Stimulated activated CD4-positive, alpha-beta T cell treated with anti-CD3 and anti-CD28 coated beads, Interleukin-1b, Interleukin-23, amount 100 ng/mL, for 48 hours (primary cell): ENCODE measurements at regions not wholly inside any gene's neighbourhood (a gene's known extent, or its start where the extent isn't known, plus 50 kb on each side); places are given as distances from the start of the nearest gene placed in this dataset.
"Not testable (repeated sequence)": the region's sequence is repeated elsewhere in the genome, so short reads cannot be mapped to it uniquely, and the experiment has no call there.

Experiments
- DNase-seq: peaks from one replicate; pipeline ENCODE4 v3.0.0-alpha.2; 2020

DNA sequence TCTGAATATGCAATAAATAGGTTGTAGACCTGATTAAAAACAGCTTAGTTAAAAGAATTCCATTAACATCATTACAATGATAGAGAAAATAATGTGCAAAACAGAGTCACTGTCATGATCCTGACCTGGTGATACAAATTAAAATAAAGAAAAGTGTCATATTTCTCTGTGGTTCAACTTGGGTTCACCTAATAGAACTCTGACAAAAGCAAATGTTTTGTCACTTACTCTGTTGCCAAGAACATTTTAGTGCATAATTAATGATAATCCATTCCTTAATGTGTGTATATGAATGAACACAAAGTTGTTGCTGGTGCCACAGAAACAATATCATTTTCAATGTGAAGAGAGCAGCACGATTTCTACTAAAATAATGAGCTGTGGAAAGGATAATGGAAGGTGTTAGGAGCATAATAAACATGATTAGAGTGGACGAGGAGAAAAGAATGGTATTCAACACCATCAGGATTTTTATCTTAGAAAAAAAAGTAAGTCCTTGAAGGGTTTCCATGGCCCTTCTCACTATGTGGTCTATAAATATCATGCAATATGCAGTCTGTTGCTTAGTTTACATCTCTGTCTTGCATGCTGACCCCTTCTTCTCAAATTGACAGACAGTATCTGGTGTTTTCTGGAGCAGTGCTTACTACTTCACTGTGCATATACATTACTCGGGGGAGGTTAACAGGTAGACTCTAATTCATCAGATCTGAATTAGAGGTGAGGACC lies 656.6 kb upstream of the MMS22L start:
- no peak for DNase-seq

DNA sequence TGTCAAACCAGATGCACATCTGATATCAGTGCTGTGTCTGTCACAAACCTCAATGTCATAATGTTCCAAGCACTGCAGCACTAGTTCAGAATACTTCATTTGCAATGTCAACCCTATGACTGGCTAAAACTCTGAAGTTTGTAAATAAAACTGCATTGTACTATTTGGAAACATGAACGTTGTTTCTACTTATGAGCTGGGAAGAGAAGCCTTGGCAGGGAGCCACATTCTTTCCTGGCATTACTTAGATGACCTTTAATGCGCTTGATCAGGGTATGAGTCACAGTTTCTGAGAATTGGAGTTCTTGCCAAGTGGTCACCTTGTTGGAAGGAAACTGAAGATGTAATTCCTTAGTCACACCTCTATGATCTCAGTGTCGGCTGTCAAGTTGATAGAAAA lies 664.8 kb upstream of the MMS22L start:
- no peak for DNase-seq

DNA sequence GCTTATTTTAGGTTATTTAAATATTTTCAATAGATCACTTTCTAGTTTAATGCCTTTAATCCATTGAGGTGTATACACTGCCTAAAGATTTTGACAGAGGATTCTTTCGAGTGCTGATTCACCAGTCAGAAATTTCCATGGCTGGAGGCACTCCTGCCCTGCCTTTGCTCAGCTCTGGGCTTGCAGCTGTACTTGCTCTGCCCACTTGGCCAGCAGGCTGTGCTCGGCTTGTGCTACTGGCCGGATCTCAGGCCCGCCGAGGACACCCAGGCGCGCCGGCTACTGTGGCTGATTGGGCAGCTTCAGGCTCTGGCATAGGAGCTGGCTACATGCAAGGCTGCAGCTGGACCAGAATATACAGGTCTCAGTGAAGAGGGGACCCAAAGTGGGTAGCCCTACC lies 675.1 kb upstream of the MMS22L start:
- no peak for DNase-seq

- DNase-seq, result no peak
These were observed 680.2 kb upstream of the MMS22L start for GRCh38 chr6:97963193-97963592.

- no peak for DNase-seq
These were observed 686.0 kb upstream of the MMS22L start for GRCh38 chr6:97969065-97969464.

GRCh38 chr6:97977084-97977483 lies 694.1 kb upstream of the MMS22L start:
- no peak for DNase-seq

DNA sequence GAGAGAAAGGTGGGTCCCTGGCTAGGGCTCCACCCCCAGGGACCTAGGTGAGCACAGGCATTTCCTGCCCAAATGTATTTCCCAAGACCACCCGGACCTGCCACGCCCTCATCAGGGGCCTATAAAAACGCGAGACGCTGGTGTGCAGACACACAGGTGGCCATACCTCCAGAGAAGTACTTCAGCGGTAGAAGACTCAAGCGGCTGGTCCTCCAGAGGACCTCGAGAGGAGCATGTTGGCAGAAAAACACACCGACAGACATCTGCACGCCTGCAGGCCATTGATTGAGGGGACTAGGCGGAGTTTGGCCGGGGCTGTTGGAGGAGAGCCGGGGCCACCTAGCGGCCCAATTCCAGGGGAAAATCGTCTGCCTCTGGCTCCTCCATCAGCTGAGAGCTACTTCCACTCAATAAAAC lies 695.8 kb upstream of the MMS22L start:
- DNase-seq, result no peak

DNA sequence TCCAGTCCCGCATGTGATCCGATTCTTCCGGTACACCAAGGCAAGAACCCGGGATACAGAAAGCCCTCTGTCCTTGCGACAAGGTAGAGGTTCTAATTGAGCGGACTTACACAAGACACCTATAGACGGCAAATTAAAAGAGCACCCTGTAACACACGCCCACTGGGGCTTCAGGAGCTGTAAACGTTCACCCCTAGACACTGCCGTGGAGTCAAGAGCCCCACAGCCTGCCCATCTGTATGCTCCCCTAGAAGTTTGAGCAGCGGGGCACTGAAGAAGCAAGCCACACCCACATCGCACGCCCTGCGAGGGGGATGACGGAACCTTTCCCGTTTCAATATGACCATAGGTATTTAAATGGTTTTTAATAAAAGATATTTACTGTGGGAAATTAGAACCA lies 696.3 kb upstream of the MMS22L start:
- DNase-seq, result not testable (repeated sequence)

- no peak for DNase-seq
These were observed 706.4 kb upstream of the MMS22L start for GRCh38 chr6:97989451-97989850.

DNA sequence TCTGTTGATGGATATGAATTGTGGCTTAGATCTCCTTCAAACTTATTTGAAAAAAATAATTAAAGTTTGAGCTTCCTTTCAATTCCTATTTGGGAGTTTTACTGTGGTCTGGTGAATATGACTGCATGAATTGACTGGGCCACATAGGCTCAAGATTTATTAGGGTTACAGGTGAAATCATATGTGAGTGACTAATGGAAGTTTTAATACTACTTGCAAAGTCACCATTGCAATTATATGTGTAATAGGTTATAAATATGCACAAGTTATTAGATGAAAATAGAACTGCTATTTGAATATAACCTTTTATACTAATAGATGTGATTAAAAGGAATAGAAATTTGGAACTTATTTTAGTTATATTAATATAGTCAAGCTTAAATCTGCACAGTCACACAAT lies 712.1 kb upstream of the MMS22L start:
- no peak for DNase-seq

- no peak for DNase-seq
These were observed 719.7 kb upstream of the MMS22L start for GRCh38 chr6:98002678-98003077.

DNA sequence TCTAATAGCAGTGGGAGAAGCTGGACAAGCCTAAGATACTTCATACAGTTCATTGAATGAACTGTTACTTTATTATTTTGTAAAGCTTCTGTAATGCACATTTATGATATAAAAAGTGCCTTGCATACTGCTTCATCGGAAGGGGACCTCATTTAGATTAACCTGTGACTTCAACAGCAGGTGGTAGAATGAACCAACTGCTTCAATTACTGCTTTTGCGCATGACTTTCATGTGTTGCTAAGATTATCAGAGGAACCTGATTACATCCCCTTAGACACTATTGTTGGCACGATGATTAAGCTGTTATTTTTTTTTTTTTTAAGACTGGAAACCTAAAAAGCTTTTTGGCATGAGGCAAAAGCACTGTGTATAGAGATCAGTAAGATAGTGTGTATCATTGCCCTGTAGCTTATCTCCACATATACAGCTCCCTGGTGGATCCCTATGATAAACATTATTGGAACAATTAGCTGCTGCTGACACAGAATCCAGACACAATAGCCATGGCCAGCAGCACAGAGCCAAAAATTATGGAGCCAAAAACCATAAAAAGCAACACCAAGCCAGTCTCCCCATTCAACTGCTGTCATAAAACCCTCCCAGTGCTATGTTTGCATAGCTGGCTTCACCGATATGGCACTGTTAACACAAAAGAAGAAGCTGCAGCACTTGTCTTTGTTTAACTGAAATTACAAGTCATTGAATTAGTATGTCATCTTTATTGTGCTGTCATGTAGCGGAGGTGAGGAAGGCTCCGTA lies 731.6 kb upstream of the MMS22L start:
- no peak for DNase-seq

DNA sequence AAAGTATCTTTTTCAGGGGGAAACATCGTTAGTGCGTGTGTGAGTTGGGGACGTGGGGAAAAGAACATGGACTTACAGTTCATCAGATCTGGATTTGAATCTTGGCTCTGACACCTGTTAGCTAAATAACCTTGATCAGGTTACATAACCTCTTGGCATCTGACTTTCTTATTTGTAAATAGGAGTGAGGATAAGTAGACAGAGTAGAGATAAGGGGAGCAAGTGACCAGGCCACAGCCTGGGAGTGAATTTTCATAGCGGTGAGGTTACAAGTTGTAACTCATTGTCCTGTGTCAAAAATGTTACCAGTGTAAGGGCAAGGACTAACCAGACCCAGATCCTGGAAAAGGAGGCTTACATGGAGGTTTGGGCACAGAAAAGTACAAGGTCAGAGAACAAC lies 733.5 kb upstream of the MMS22L start:
- DNase-seq, result no peak

DNA sequence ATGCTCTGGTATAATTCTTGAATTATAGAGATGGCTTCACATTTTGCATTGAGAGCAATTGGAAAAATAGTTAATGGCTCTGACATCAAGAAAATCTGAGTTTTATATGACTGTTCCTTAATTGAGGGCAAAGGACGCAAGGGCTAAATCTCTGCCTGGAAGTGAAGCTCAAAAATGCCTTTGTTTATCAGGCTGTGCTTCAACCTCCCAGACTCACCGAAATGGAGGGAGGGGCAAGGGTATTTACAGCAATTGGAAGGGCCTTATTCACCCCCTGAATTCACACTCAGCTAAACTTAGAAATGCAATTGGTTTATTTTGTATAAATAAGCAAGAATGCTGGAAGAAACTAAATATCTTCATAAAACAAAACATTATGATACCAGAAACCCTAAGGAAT lies 737.2 kb upstream of the MMS22L start:
- no peak for DNase-seq

DNA sequence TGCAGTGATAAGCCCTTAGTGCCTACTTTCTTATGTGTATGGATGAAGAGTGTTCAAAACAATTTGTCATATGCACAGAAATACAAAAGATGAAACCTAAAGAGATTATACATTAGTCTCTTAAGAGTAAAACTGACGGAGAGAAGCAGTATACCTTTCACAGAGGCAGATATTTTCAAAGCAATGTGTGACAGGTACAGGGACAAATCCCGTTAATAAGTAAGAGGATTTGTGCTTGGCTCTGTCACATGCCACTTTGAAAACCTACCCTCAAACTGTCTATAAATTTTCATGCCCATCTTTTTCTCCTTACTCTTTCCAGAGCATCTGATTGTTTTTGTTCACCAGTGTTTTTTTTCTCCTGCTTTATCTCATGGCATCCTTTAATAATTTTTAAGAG lies 741.3 kb upstream of the MMS22L start:
- no peak for DNase-seq

- DNase-seq, result no peak
These were observed 744.9 kb upstream of the MMS22L start for GRCh38 chr6:98027898-98028297.

DNA sequence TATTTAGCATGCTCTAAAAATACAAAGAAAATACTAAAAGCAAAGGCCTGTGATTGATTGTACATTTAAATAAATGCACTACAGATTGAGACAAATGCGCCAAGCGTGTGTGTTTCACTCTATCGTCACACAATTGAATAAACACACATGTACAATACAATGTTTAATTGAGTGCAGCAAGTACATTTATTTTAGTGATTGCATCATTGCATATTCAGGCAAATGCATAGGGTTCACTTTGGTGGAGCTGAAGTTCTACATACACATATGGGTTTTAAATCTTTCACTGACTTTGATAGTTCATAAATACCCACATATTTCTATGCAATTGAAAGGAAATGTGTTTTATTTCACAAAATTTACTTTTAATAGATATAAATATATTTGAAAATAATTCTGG lies 750.6 kb upstream of the MMS22L start:
- no peak for DNase-seq

DNA sequence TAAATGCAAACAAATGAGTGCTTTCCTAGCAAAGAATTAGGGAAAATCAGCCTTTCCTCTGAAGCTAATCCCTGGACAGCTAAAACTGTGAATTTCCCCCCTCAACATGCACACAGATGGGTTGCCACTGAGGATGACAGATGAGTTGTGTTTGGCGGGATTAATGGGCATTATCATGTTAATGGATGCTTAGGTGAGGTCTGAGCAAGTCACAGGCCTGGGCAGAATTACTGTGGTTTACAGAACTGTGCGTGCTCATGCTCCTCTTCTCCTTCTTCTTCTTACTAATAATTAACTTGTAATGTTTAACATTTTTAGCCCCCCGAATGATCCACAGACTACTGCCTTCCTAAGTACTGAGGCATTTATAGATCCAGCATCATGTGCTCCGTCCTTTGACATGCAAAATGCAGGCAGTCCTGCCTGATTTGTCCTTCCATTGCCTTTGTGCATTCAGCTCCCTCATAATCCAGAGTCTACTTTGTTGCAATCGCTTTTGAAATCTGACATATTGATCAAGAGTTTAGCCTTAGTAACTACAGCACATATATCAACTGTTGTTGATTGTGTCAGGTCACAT lies 753.4 kb upstream of the MMS22L start:
- no peak for DNase-seq

- DNase-seq, result no peak
These were observed 754.6 kb upstream of the MMS22L start for GRCh38 chr6:98037571-98037970.

DNA sequence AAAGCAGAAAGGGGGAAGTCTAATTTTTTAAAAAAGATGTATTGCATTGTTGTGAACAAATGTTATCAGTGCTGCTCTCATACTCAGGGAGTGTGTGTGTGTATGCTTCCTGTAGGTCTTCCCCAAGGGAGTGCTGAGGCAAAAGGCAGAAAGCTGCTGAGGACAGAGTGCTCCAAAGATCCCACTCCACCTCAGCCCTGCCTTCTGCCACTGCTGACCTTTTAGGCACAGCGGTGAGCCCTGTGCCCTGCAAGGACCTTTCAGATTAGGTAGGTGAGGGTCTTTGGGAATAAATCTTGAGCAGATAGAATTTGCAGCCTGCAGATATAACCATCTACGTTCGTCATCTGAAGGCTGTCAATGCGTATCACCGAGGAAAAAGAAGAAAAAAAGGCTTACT lies 756.4 kb upstream of the MMS22L start:
- no peak for DNase-seq

- no peak for DNase-seq
These were observed 757.0 kb upstream of the MMS22L start for GRCh38 chr6:98039904-98040607.

GRCh38 chr6:98041056-98041455 lies 758.0 kb upstream of the MMS22L start:
- no peak for DNase-seq

- DNase-seq, result no peak
These were observed 758.9 kb upstream of the MMS22L start for GRCh38 chr6:98041921-98042320.

GRCh38 chr6:98044151-98044561 lies 761.1 kb upstream of the MMS22L start:
- DNase-seq, result no peak
